ENCODE measurements at regions not wholly inside any gene's neighbourhood (a gene's known extent, or its start where the extent isn't known, plus 50 kb on each side); places are given as distances from the start of the nearest gene placed in this dataset.

DNA sequence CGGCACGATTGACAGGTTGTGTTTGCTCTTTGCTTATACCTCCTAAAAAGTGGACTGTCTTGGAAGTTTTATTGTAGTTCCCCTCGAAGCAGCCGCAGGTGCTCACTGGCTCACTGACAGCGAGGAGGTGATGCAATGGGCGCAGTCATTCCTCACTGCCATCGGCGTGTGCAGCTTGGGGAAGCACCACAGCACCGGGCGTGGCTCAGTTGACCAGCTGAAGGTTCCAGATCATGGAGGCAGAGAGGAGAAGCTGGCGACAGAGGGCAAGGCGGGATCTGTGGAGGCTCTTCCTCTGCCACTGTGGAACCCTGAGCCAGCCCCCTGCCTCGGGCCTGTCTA is 72.1 kb upstream of the TNRC6C start:
- Histone ChIP-seq H3K4me1 (ENCODE audit: insufficient read depth, low read length) (peaks cover 22% of the 10 kb centered on the region), H2AFZ (ENCODE audit: low read depth, low read length) (no peak overlapping the region), H3K27me3 (ENCODE audit: insufficient read depth, low read length) (peaks cover 3% of the 10 kb centered on the region), H3K9me3 (ENCODE audit: low read length) (no peaks in the 10 kb centered on the region), H3K4me3 (ENCODE audit: low read length) (no peak overlapping the region), H3K36me3 (ENCODE audit: insufficient read depth, low read length) (no peaks in the 10 kb centered on the region)

DNA sequence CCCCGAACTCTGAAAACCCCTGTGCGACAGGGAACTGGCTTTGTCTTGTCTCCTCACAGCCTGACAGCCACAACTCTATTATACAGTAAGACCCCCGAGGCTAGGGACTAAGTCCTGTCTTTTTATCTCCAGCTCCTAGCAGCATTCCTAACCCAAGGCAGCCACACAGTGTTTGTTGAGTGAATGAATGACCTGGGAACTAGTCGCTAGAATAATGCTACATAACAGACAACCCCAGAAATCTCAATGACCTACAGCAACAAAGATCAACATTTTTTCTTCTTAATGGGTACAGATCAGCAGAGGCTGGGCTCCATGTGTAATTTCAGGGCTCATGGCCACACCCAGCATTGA is 71.4 kb upstream of the TNRC6C start:
- Histone ChIP-seq H2AFZ (ENCODE audit: low read depth, low read length) (no peak overlapping the region), H3K9me3 (ENCODE audit: low read length) (no peaks in the 10 kb centered on the region), H3K4me3 (ENCODE audit: low read length) (no peak overlapping the region), H3K36me3 (ENCODE audit: insufficient read depth, low read length) (no peaks in the 10 kb centered on the region), H3K27me3 (ENCODE audit: insufficient read depth, low read length) (peaks cover 3% of the 10 kb centered on the region), H3K4me1 (ENCODE audit: insufficient read depth, low read length) (peaks cover 17% of the 10 kb centered on the region)

DNA sequence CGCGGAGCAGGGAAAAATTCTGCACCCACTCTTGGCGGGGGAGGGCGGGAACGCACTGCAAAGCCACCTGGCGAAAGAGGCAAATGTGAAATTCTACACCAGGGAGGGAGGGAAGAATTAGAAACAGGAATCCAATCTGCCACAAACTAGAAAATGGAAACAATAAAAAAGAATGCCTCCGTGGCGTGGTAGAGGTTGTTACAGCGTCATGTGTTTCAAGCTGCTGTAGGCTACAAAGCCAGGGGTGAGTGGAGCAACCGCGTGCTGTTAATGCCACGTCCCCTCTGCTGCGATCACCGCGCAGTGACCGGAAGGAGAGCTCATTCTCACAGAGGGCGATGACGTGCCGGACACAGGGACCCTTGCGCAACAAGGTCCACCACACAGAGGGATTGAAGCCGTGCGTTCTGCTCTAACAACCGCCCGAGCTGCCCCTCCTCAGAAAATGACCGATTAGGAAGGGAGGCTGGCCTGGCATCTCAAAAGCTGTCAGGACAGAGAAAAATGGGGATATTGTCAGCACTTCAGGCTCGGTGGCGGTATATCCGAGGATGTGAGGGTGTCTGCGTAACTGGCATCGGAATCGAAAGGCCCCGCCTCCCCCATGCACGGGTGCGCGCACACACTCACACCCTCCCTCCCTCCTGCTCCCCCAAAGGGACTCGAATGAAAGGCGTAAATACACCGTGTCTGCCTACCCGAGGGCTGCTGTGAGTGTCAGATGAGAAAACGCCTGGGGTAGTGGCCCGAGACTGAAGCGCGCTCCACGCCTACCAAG is 70.8 kb upstream of the TNRC6C start:
- Histone ChIP-seq H3K36me3 (ENCODE audit: insufficient read depth, low read length) (no peaks in the 10 kb centered on the region), H3K27me3 (ENCODE audit: insufficient read depth, low read length) (peaks cover 3% of the 10 kb centered on the region), H3K4me1 (ENCODE audit: insufficient read depth, low read length) (peaks cover 14% of the 10 kb centered on the region), H3K9me3 (ENCODE audit: low read length) (no peaks in the 10 kb centered on the region), H3K4me3 (ENCODE audit: low read length) (no peak overlapping the region), H2AFZ (ENCODE audit: low read depth, low read length) (no peak overlapping the region)

DNA sequence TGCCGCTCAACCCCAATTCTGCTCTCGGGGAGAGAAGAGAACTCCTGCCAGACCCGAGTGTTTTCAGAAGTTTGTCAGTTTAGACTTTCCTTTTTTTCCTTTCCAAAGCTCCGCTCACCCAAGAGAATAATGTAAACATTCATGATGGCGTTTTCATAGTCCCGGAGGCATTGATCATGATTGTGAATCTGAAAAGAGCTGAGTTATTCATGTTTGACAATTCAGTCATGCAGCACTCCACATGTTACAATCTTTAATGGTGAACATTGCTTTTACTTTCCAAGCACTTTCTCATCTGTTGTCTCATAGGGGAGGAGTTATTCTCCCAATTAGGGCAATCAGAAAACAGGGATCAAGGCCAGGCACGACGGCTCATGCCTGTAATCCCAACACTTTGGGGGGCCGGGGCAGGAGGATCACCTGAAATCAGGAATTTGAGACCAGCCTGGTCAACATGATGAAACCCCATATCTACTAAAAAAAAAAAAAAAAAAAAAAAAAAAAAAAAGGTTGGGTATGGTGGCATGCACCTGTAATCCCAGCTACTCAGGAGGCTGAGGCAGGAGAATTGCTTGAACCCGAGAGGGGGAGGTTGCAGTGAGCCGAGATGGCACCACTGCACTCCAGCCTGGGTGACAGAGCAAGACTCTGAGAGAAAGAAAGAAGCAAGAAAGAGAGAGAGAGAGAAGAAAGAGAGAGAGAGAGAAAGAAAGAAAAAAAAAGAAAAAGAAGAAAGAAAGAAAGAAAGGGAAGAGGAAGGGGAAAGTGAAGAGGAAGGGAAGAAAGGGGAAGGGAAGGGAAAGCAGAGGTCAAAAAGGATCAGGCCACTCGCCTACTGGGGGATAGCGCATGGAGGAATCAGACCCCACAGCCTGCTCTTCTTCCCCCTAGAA is 70.0 kb upstream of the TNRC6C start:
- peaks cover 3% of the 10 kb centered on the region for H3K27me3 ChIP-seq (ENCODE audit: insufficient read depth, low read length)
- H2AFZ ChIP-seq (ENCODE audit: low read depth, low read length) = no peak overlapping the region
- H3K9me3 ChIP-seq (ENCODE audit: low read length) = no peaks in the 10 kb centered on the region
- H3K36me3 ChIP-seq (ENCODE audit: insufficient read depth, low read length) = no peaks in the 10 kb centered on the region
- peaks cover 16% of the 10 kb centered on the region for H3K4me1 ChIP-seq (ENCODE audit: insufficient read depth, low read length)
- H3K4me3 ChIP-seq (ENCODE audit: low read length) = no peak overlapping the region

DNA sequence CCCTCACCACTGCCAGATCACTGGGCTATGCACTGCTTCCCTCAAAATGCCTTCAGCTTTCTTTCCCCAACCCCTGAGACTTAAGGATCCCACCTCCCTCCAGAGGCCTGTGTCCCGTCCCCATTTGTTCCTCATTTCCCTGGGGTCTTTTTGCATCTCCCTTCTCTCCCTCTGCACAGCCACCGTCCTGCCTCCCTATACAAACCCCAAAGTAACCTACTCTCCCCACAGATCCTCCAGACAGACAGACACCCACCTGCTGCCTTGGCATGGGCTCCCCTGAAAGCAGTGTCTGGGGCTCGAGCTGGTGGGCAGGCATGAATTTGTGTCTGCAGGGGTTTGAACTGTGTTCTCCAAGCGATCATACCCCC is 69.4 kb upstream of the TNRC6C start:
- H3K4me3 ChIP-seq (ENCODE audit: low read length) = no peak overlapping the region
- no peaks in the 10 kb centered on the region for H3K9me3 ChIP-seq (ENCODE audit: low read length)
- H3K27me3 ChIP-seq (ENCODE audit: insufficient read depth, low read length) = peaks cover 9% of the 10 kb centered on the region
- peaks cover 11% of the 10 kb centered on the region for H3K4me1 ChIP-seq (ENCODE audit: insufficient read depth, low read length)
- no peak overlapping the region for H2AFZ ChIP-seq (ENCODE audit: low read depth, low read length)
- H3K36me3 ChIP-seq (ENCODE audit: insufficient read depth, low read length) = no peaks in the 10 kb centered on the region

DNA sequence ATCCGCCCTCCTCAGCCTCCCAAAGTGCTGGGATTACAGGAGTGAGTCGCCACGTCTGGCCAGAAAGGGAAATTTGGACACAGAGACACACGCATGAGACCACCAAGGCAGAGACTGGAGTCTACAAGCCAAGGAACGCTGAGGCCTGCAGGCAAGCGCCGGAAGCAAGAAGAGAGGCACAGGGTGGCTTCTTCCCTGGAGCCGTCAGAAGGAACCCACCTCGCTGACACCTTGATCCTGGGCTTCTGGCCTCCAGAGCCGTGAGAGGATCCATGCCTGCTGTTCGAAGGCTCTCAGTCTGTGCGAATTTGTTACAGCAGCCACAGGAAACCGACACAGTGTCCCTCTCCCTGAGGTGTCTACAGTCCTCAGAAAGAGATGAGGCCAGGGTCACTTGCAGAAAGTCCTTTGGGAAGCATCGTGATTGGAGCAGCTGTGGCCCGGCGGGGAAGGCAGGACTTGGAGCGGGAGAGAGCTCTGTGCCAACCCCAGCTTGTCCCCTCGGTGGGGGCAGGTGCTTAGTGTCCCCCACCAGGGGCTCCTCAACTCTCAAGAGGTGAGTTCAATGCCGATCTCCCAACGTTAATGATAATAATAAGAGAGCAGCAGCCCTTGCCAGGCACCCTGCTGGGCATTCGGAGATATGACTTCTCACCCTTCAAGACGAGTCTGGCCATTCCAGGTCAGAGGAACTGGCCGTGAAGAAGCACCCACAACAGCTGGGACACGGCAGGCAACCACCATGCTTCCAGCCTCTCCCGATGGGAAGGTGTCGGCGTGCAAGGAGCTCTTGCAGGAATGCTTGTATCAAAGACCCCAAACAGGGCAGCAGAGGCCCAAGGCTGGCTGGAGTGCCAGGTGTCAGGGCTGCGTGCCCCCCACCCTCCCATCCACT is 68.4 kb upstream of the TNRC6C start:
- no peak overlapping the region for H3K4me3 ChIP-seq (ENCODE audit: low read length)
- H3K36me3 ChIP-seq (ENCODE audit: insufficient read depth, low read length) = no peaks in the 10 kb centered on the region
- H3K27me3 ChIP-seq (ENCODE audit: insufficient read depth, low read length) = peaks cover 5% of the 10 kb centered on the region
- H3K4me1 ChIP-seq (ENCODE audit: insufficient read depth, low read length) = peaks cover 3% of the 10 kb centered on the region
- no peak overlapping the region for H2AFZ ChIP-seq (ENCODE audit: low read depth, low read length)
- H3K9me3 ChIP-seq (ENCODE audit: low read length) = no peaks in the 10 kb centered on the region

DNA sequence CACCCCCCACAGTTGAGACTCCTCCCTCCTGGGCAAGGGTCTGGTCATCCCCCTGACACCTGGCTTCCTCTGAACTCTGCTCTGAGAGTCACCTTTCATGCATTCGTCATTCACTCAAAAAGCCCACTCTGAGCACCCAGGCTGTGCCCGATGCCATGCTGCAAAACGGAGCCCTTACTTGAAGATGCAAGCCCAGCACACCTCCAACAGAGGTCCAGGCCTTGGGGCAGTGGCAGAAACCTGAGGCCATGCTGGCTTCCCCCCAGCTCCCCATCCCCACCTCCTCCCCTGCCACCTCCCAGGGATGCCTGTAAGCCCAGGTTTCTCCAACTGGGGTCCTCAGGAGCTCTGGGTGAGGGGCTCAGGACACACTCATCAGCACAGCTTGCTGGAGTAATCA is 67.7 kb upstream of the TNRC6C start:
- Histone ChIP-seq H2AFZ (ENCODE audit: low read depth, low read length) (no peak overlapping the region), H3K9me3 (ENCODE audit: low read length) (no peaks in the 10 kb centered on the region), H3K4me1 (ENCODE audit: insufficient read depth, low read length) (peaks cover 3% of the 10 kb centered on the region), H3K4me3 (ENCODE audit: low read length) (no peak overlapping the region), H3K36me3 (ENCODE audit: insufficient read depth, low read length) (no peaks in the 10 kb centered on the region), H3K27me3 (ENCODE audit: insufficient read depth, low read length) (peaks cover 5% of the 10 kb centered on the region)

DNA sequence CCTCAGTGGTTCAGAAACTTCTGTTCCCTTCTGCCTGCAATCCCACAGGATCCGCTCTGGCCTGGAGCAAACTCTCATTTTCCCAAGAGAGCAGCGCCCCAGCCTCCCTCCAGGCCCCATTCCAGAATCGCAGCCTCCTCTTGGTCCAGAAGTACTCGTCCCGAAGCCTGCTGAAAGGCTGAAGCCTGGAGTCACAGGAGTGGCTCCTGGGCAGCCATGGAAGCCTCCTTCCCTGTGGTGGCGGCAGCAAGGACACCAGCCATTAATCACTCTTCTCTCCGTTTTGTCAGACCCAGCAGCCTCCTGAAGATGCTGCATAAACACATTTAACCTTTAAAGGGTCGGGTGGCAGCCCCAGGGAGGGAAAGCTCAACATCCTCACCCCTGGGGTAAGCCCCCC is 66.9 kb upstream of the TNRC6C start:
- Histone ChIP-seq H2AFZ (ENCODE audit: low read depth, low read length) (no peak overlapping the region), H3K9me3 (ENCODE audit: low read length) (no peaks in the 10 kb centered on the region), H3K4me3 (ENCODE audit: low read length) (no peak overlapping the region), H3K27me3 (ENCODE audit: insufficient read depth, low read length) (peaks cover 5% of the 10 kb centered on the region), H3K36me3 (ENCODE audit: insufficient read depth, low read length) (no peaks in the 10 kb centered on the region), H3K4me1 (ENCODE audit: insufficient read depth, low read length) (peaks cover 3% of the 10 kb centered on the region)

DNA sequence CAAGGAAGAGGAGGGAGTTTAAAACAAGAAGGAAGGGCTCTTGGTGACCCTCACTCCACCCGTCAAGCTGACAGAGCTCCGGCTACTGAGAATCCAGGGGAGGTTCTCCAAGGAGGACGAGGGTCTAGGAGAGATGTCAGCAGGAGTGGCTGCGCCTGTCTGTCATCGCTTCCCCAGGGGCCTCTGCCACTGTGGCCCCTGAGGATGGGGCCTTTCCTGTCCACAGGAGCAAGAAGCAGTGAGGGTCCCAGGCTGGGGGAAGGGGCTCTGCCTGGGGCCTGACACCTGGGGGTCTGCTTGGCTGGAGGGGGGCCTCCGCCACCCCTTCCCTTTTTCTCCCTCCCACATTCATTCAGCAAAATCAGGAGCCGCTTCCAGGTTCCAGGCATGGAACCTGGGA is 66.5 kb upstream of the TNRC6C start:
- H3K4me3 ChIP-seq (ENCODE audit: low read length) = no peak overlapping the region
- peaks cover 3% of the 10 kb centered on the region for H3K4me1 ChIP-seq (ENCODE audit: insufficient read depth, low read length)
- peaks cover 5% of the 10 kb centered on the region for H3K27me3 ChIP-seq (ENCODE audit: insufficient read depth, low read length)
- H2AFZ ChIP-seq (ENCODE audit: low read depth, low read length) = no peak overlapping the region
- H3K36me3 ChIP-seq (ENCODE audit: insufficient read depth, low read length) = no peaks in the 10 kb centered on the region
- no peaks in the 10 kb centered on the region for H3K9me3 ChIP-seq (ENCODE audit: low read length)

DNA sequence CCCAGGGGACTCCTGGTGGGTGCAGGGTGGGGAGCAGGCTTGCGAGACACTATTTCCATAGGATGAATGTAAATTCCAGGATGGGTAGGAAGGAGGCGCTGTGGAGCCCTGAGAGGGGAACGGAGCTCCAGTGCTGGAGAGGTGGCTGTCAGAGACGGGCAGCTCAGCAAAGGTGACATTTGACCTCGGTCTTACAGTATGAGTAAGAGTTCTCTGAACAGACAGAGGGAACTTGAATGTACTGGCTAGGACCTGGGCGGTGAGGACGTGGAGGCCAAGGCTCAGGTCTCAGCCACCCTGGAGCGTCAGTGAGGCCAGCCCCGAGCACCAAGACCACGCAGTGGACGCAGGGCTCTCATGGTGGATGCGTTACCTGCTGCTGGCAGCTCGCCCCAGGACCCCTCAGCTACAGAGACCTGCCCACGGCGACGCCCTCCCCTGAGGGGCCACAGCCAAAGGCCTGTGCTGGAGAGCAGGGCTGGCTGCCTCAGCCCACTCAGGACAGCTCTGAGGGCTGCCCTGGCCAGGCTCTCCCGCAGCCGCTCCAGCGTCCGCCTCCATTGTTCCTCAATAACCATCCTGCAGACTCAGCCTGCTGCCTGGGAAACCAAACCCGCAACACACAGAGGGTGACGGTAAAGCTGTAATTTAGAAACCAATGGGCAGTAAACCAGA is 65.9 kb upstream of the TNRC6C start:
- Histone ChIP-seq H3K9me3 (ENCODE audit: low read length) (no peaks in the 10 kb centered on the region), H3K4me3 (ENCODE audit: low read length) (no peak overlapping the region), H3K27me3 (ENCODE audit: insufficient read depth, low read length) (peaks cover 5% of the 10 kb centered on the region), H2AFZ (ENCODE audit: low read depth, low read length) (no peak overlapping the region), H3K36me3 (ENCODE audit: insufficient read depth, low read length) (no peaks in the 10 kb centered on the region), H3K4me1 (ENCODE audit: insufficient read depth, low read length) (peaks cover 3% of the 10 kb centered on the region)

DNA sequence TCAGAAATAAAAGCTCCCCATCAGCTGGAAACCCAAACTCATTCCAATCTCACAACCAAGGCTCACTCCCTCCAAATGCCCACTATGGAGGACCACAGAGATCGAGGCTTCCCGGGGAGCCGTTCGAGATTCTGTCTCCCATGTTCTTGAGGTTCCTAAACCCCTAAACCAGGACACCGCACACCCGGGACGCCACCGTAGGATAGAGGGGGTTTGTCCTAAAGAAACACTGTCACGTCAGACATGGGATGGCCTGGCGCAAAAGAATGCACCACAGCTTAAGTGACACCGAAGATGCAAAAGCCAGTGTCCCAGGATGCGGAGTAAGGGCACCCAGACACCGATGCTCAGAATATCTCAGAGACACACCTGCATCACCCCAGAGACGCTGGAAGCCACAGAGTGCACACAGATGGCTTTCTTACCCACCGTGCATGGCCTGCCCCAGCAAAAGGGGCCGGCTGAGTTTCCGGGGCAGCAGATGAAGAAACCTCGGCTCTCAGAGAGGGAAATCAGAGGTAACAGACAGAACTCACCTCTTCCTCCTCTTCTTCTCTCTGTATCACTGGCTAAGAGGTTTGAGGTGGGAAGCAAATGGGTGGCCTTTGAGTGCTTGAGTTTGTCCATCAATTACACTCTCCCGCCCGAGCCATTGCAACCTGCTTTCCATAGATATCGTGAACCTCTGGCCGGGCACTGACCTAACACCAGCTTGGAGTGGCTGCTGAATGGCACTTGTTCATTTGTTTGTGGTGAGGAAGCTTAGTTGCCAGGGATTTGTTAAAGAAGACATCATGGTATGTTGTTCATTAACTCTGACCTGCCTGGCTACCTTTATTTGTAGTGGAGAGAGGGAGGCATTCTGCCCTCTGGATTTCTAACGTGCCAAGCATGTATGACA is 65.1 kb upstream of the TNRC6C start:
- Histone ChIP-seq H3K27me3 (ENCODE audit: insufficient read depth, low read length) (peaks cover 5% of the 10 kb centered on the region), H3K4me1 (ENCODE audit: insufficient read depth, low read length) (peaks cover 3% of the 10 kb centered on the region), H3K36me3 (ENCODE audit: insufficient read depth, low read length) (no peaks in the 10 kb centered on the region), H2AFZ (ENCODE audit: low read depth, low read length) (no peak overlapping the region), H3K4me3 (ENCODE audit: low read length) (no peak overlapping the region), H3K9me3 (ENCODE audit: low read length) (no peaks in the 10 kb centered on the region)

Measured in neuron (in vitro differentiated cells).